Prostate gland (tissue), 2 donors: ENCODE measurements at regions not wholly inside any gene's neighbourhood (a gene's known extent, or its start where the extent isn't known, plus 50 kb on each side); places are given as distances from the start of the nearest gene placed in this dataset.
"Not testable (repeated sequence)": the region's sequence is repeated elsewhere in the genome, so short reads cannot be mapped to it uniquely, and the experiment has no call there.

ENCODE experiments used
- POLR2A ChIP-seq: fragments of 450-650 bp; IDR thresholded peaks from one replicate; pipeline ENCODE4 v1.6.1; 2016; ENCODE audit warnings: antibody characterized with exemption, mild to moderate bottlenecking
- TF ChIP-seq, protein P1 (sequence below), 4 experiments: fragments of 200-600 bp in 2 of 4; fragments of 450-650 bp in 2 of 4; sonication (generic) in 2 of 4; IDR thresholded peaks; 1 replicate in 3 of 4; 2 replicates in 1 of 4; pipeline ENCODE4 v1.5.1; 2016 to 2019; ENCODE audit warnings: antibody characterized with exemption in 4 of 4, mild to moderate bottlenecking in 2 of 4, moderate library complexity in 2 of 4

DNA sequence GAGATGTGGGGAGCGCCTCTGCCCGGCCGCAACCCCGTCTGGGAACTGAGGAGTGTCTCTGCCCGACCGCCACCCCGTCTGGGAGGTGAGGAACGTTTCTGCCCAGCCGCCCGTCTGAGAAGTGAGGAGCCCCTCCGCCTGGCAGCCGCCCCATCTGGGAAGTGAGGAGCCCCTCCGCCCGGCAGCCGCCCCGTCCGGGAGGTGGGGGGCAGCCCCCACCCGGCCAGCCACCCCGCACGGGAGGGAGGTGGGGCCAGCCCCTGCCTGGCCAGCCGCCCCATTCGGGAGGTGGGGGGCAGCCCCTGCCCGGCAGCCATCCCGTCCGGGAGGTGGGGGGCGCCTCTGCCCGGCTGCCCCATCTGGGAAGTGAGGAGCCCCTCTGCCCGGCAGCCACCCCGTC, 137.7 kb downstream of the KBTBD2 start:
- TF ChIP-seq, protein P1, sequence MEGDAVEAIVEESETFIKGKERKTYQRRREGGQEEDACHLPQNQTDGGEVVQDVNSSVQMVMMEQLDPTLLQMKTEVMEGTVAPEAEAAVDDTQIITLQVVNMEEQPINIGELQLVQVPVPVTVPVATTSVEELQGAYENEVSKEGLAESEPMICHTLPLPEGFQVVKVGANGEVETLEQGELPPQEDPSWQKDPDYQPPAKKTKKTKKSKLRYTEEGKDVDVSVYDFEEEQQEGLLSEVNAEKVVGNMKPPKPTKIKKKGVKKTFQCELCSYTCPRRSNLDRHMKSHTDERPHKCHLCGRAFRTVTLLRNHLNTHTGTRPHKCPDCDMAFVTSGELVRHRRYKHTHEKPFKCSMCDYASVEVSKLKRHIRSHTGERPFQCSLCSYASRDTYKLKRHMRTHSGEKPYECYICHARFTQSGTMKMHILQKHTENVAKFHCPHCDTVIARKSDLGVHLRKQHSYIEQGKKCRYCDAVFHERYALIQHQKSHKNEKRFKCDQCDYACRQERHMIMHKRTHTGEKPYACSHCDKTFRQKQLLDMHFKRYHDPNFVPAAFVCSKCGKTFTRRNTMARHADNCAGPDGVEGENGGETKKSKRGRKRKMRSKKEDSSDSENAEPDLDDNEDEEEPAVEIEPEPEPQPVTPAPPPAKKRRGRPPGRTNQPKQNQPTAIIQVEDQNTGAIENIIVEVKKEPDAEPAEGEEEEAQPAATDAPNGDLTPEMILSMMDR (IDR thresholded peaks at IDR 0.05), result not testable (repeated sequence)
- TF ChIP-seq POLR2A, result not testable (repeated sequence)
